Skin epidermis (tissue), 12 donors: ENCODE measurements at regions not wholly inside any gene's neighbourhood (a gene's known extent, or its start where the extent isn't known, plus 50 kb on each side); places are given as distances from the start of the nearest gene placed in this dataset.
"Not testable (repeated sequence)": the region's sequence is repeated elsewhere in the genome, so short reads cannot be mapped to it uniquely, and the experiment has no call there.

Experiments
- H3K27ac ChIP-seq, 21 experiments: fragments of 200-600 bp; sonication (generic) in 11 of 21; one replicate each; pipeline ENCODE4 v1.5.0; 2020; ENCODE audit warnings: mild to moderate bottlenecking in 3 of 21, inconsistent platforms in 2 of 21, moderate library complexity in 2 of 21
- H3K4me3 ChIP-seq, 7 experiments: fragments of 200-600 bp; sonication (generic) in 2 of 7; one replicate each; pipeline ENCODE4 v1.5.0; 2020; ENCODE audit warnings: inconsistent platforms in 2 of 7, mild to moderate bottlenecking in 2 of 7, moderate library complexity in 1 of 7

- H3K27ac ChIP-seq, H3K4me3 ChIP-seq: not testable (repeated sequence)
Measured at GRCh38 chr9:40910995-40911394, 217.5 kb downstream of the FOXD4L6 start.

GRCh38 chr9:40909821-40910220 lies 218.7 kb downstream of the FOXD4L6 start:
- H3K27ac ChIP-seq, result no peak overlapping the region
- no peak overlapping the region for H3K4me3 ChIP-seq

GRCh38 chr9:40909111-40909510 lies 219.4 kb downstream of the FOXD4L6 start:
- H3K27ac ChIP-seq, H3K4me3 ChIP-seq: not testable (repeated sequence)

- no peak overlapping the region for H3K4me3 ChIP-seq
- H3K27ac ChIP-seq, result no peak overlapping the region
Measured at GRCh38 chr9:40907657-40908624, 220.5 kb downstream of the FOXD4L6 start.

GRCh38 chr9:40906879-40907278 lies 221.6 kb downstream of the FOXD4L6 start:
- not testable (repeated sequence) for H3K4me3 ChIP-seq

GRCh38 chr9:40892315-40892714 lies 236.2 kb downstream of the FOXD4L6 start:
- H3K27ac ChIP-seq, H3K4me3 ChIP-seq: not testable (repeated sequence)

More at GRCh38 chr9:40906879-40907278, 221.6 kb downstream of the FOXD4L6 start:
- not testable (repeated sequence) for H3K27ac ChIP-seq

- H3K4me3 ChIP-seq, H3K27ac ChIP-seq: not testable (repeated sequence)
Measured at GRCh38 chr9:40885858-40886257, 242.6 kb downstream of the FOXD4L6 start.

- H3K4me3 ChIP-seq, H3K27ac ChIP-seq: not testable (repeated sequence)
Measured at GRCh38 chr9:40884902-40885490, 243.5 kb downstream of the FOXD4L6 start.

- no peak overlapping the region for H3K4me3 ChIP-seq
Measured at GRCh38 chr9:40884072-40884901, 244.2 kb downstream of the FOXD4L6 start.

GRCh38 chr9:40883423-40884071 lies 244.9 kb downstream of the FOXD4L6 start:
- H3K27ac ChIP-seq, result not testable (repeated sequence)

More at GRCh38 chr9:40884072-40884901, 244.2 kb downstream of the FOXD4L6 start:
- no peak overlapping the region for H3K27ac ChIP-seq

GRCh38 chr9:40873753-40874295 lies 254.7 kb downstream of the FOXD4L6 start:
- H3K27ac ChIP-seq, H3K4me3 ChIP-seq: not testable (repeated sequence)

More at GRCh38 chr9:40883423-40884071, 244.9 kb downstream of the FOXD4L6 start:
- H3K4me3 ChIP-seq, result not testable (repeated sequence)

GRCh38 chr9:40868437-40868836 lies 260.0 kb downstream of the FOXD4L6 start:
- H3K27ac ChIP-seq, result not testable (repeated sequence)

More at GRCh38 chr9:40868437-40868836, 260.0 kb downstream of the FOXD4L6 start:
- not testable (repeated sequence) for H3K4me3 ChIP-seq
